Right lobe of liver (tissue), 4 donors: ENCODE measurements at regions not wholly inside any gene's neighbourhood (a gene's known extent, or its start where the extent isn't known, plus 50 kb on each side); places are given as distances from the start of the nearest gene placed in this dataset.

Experiments
- POLR2A ChIP-seq: fragments of 450-650 bp; IDR thresholded peaks from one replicate; pipeline ENCODE4 v1.6.1; 2017; ENCODE audit warnings: antibody characterized with exemption, mild to moderate bottlenecking
- TF ChIP-seq, protein P1 (sequence below), 4 donors: fragments of 200-600 bp in 3 of 4; fragments of 450-650 bp in 1 of 4; IDR thresholded peaks; one replicate each; pipeline versions ENCODE4 v1.5.1 to v1.8.0; 2016 to 2022; ENCODE audit warnings: antibody characterized with exemption in 4 of 4, mild to moderate bottlenecking in 2 of 4
- donor health status: DM: no; HTN: no; CAD: no.
- donor health status: DM: no; HTN: no; CAD: no.
- donor health status: DM: no; HTN: yes; CAD: no.

DNA sequence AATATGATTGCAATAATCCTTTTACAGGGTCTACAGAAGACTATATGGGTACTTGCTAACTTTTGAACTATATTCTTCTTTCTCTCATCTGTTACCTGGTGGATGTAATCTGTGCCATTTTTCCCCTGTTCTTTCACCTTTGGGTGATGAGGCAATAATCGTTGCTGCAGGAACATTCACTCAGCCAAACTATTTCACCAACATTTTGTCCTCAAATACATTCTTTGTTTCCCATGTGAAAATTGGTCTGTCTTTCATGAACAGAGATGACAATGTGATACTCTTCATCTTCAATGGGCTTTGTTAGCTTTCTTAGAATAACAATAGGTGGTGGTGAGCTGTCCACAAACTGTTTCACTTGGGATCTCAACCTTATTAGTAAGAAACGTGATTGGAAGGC is 52.1 kb upstream of the CAPRIN1 start:
- TF ChIP-seq, protein P1, sequence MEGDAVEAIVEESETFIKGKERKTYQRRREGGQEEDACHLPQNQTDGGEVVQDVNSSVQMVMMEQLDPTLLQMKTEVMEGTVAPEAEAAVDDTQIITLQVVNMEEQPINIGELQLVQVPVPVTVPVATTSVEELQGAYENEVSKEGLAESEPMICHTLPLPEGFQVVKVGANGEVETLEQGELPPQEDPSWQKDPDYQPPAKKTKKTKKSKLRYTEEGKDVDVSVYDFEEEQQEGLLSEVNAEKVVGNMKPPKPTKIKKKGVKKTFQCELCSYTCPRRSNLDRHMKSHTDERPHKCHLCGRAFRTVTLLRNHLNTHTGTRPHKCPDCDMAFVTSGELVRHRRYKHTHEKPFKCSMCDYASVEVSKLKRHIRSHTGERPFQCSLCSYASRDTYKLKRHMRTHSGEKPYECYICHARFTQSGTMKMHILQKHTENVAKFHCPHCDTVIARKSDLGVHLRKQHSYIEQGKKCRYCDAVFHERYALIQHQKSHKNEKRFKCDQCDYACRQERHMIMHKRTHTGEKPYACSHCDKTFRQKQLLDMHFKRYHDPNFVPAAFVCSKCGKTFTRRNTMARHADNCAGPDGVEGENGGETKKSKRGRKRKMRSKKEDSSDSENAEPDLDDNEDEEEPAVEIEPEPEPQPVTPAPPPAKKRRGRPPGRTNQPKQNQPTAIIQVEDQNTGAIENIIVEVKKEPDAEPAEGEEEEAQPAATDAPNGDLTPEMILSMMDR (IDR thresholded peaks at IDR 0.05) = no peak
- TF ChIP-seq POLR2A = no peak
